Gastrocnemius medialis (tissue), 4 donors: ENCODE measurements at regions not wholly inside any gene's neighbourhood (a gene's known extent, or its start where the extent isn't known, plus 50 kb on each side); places are given as distances from the start of the nearest gene placed in this dataset.
"Not testable (repeated sequence)": the region's sequence is repeated elsewhere in the genome, so short reads cannot be mapped to it uniquely, and the experiment has no call there.

ENCODE experiments used
- ATAC-seq, 2 donors: fragments of 150-250 bp; one replicate each; pipeline ENCODE4 v1.9.1; 2016
- DNase-seq, 2 donors: peaks; one replicate each; pipeline ENCODE4 v3.0.0-alpha.2; 2019
- H3K27ac ChIP-seq, 4 donors: fragments of 200-600 bp; sonication (generic); 1 replicate in 1 of 4; 2 replicates in 3 of 4; pipeline ENCODE4 v1.5.1; 2016 to 2018; ENCODE audit warnings: mild to moderate bottlenecking in 2 of 4, moderate library complexity in 1 of 4
- H3K27me3 ChIP-seq, 3 donors: fragments of 200-600 bp; sonication (generic) in 2 of 3; 1 replicate in 1 of 3; 2 replicates in 2 of 3; pipeline versions ENCODE4 v1.5.1 to v1.6.0; 2016 to 2019; ENCODE audit warnings: mild to moderate bottlenecking in 1 of 3, moderate library complexity in 1 of 3
- H3K36me3 ChIP-seq, 2 donors: fragments of 200-600 bp; sonication (generic) in 1 of 2; one replicate each; pipeline ENCODE4 v1.5.1; 2017 to 2018
- H3K4me1 ChIP-seq, 2 donors: fragments of 200-600 bp; sonication (generic) in 1 of 2; one replicate each; pipeline ENCODE4 v1.5.1; 2016 to 2017; ENCODE audit warnings: mild to moderate bottlenecking in 2 of 2
- H3K4me3 ChIP-seq, 4 donors: fragments of 200-600 bp; sonication (generic) in 3 of 4; 1 replicate in 1 of 4; 2 replicates in 3 of 4; pipeline ENCODE4 v1.5.1; 2016 to 2019; ENCODE audit warnings: mild to moderate bottlenecking in 2 of 4
- H3K9me3 ChIP-seq, 3 donors: fragments of 200-600 bp; sonication (generic) in 2 of 3; 1 replicate in 1 of 3; 2 replicates in 2 of 3; pipeline ENCODE4 v1.5.1; 2016 to 2019
- POLR2A ChIP-seq, 2 donors: fragments of 450-650 bp; IDR thresholded peaks; one replicate each; pipeline ENCODE4 v1.6.1; 2017; ENCODE audit warnings: antibody characterized with exemption in 2 of 2, mild to moderate bottlenecking in 2 of 2, moderate library complexity in 2 of 2
- in situ Hi-C, 4 donors: fragments of 200-750 bp; cut with MboI; loops; one replicate each; pipeline versions ENCODE4 v1.15.0 to v1.8.0; 2017; ENCODE audit warnings: low sequenced_read_pairs in 4 of 4
- intact Hi-C: fragments of 100-400 bp; cut with DNase I; formaldehyde crosslinking; loops from one replicate; pipeline ENCODE4 v1.15.1; 2023; ENCODE audit warnings: low total_unique reads
- TF ChIP-seq, protein P1 (sequence below), 5 experiments: fragments of 450-650 bp in 3 of 5; fragments of 200-600 bp in 2 of 5; sonication (generic) in 2 of 5; IDR thresholded peaks in 4 of 5; conservative IDR thresholded peaks in 1 of 5; 1 replicate in 4 of 5; 2 replicates in 1 of 5; pipeline ENCODE4 v1.5.1; 2016 to 2019; ENCODE audit warnings: antibody characterized with exemption in 5 of 5, mild to moderate bottlenecking in 3 of 5, moderate library complexity in 3 of 5

DNA sequence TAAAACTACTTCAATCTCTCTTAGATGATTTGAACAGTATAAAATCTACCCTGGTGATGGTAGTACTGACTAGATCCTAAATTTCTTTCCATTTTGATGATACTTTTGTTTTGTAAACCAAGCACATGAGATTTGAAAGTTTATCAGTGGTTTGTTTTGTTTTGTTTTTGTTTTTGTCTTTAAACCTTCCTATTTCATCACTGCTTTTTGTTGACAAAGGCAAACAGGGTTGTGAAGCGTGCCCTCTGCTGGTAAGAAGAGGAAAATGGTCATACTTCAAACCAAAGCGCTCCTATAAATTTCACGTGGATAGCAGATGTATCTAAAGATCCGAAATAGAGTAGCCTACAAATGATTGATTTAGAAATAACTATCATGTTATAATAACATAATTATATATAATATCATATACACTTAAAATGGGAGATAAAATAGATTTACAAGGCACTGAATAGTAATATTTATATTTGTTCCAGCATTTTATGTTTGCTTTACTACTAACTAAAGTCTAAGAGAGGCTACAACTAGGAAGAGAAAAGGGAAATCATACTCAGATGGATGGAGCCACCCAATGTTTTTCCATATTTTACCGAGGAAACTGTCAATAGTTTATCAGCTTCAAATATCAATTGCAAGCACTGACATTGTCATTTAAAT is 254.0 kb upstream of the USP15 start:
- DNase-seq (no peak), ATAC-seq (no peak)
- Histone ChIP-seq H3K27me3 (no peaks in the 10 kb centered on the region), H3K4me1 (no peaks in the 10 kb centered on the region), H3K36me3 (no peaks in the 10 kb centered on the region), H3K9me3 (no peaks in the 10 kb centered on the region), H3K27ac (no peak overlapping the region), H3K4me3 (no peak overlapping the region)
- TF ChIP-seq POLR2A (IDR thresholded peaks at IDR 0.05) = no peak
- TF ChIP-seq, protein P1, sequence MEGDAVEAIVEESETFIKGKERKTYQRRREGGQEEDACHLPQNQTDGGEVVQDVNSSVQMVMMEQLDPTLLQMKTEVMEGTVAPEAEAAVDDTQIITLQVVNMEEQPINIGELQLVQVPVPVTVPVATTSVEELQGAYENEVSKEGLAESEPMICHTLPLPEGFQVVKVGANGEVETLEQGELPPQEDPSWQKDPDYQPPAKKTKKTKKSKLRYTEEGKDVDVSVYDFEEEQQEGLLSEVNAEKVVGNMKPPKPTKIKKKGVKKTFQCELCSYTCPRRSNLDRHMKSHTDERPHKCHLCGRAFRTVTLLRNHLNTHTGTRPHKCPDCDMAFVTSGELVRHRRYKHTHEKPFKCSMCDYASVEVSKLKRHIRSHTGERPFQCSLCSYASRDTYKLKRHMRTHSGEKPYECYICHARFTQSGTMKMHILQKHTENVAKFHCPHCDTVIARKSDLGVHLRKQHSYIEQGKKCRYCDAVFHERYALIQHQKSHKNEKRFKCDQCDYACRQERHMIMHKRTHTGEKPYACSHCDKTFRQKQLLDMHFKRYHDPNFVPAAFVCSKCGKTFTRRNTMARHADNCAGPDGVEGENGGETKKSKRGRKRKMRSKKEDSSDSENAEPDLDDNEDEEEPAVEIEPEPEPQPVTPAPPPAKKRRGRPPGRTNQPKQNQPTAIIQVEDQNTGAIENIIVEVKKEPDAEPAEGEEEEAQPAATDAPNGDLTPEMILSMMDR (IDR thresholded peaks at IDR 0.05 in 4 of 5, conservative IDR thresholded peaks at IDR 0.05 in 1 of 5) = peak in 3 of 5 experiments; percentile 16 to 45 (median 38)
- in situ Hi-C loops (no loop called here), intact Hi-C loops (no loop called here)

DNA sequence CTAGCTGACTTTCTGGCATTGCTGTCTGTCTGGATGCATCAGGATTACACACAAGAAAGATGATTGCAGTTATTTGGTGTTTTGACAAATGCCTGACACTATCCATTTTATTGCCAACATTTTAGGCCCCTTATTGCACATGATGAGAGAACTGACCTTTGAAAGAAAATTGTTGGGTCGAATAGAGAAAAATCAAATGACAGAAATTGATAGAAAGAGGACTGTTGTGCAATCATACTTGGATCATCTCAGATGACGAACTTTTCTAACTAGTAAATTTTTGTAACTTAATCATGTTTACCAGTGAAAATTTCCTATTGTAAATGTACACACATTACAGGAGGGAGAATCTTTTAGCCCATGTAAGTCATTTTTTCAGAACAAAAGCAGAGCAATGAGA is 251.5 kb upstream of the USP15 start:
- H3K9me3 ChIP-seq = no peaks in the 10 kb centered on the region
- ATAC-seq (no peak), DNase-seq (no peak)
- in situ Hi-C loops (no loop called here), intact Hi-C loops (no loop called here)
- no peaks in the 10 kb centered on the region for H3K4me1 ChIP-seq
- TF ChIP-seq, protein P1 (IDR thresholded peaks at IDR 0.05 in 4 of 5, conservative IDR thresholded peaks at IDR 0.05 in 1 of 5) = no peak
- no peak for TF ChIP-seq POLR2A (IDR thresholded peaks at IDR 0.05)
- H3K27ac ChIP-seq = no peak overlapping the region
- H3K36me3 ChIP-seq = no peaks in the 10 kb centered on the region
- no peaks in the 10 kb centered on the region for H3K27me3 ChIP-seq
- H3K4me3 ChIP-seq = no peak overlapping the region

DNA sequence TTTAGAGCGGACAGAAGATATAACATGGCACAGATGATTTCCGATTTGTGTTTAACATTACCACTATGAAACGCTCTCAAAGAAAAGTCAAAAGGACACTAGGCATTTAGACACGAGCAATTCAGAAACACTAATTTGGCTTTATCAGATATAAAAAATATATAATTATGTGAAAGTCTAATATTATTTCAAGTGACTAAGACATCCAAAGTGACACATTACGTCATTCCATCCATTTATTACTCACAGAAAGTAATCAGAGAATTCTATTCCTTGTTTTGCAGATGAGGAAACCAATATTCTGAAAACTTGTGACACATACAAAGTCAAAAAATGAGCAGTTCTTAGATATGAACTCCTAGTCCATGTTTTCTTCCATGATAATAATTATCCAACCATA is 250.8 kb upstream of the USP15 start:
- intact Hi-C loops = no loop called here
- TF ChIP-seq POLR2A (IDR thresholded peaks at IDR 0.05) = no peak
- TF ChIP-seq, protein P1 (IDR thresholded peaks at IDR 0.05 in 4 of 5, conservative IDR thresholded peaks at IDR 0.05 in 1 of 5) = no peak
- DNase-seq = no peak
- Histone ChIP-seq H3K36me3 (no peaks in the 10 kb centered on the region), H3K27ac (no peak overlapping the region), H3K4me3 (no peak overlapping the region), H3K9me3 (no peaks in the 10 kb centered on the region), H3K27me3 (no peaks in the 10 kb centered on the region), H3K4me1 (no peaks in the 10 kb centered on the region)
- ATAC-seq = no peak
- in situ Hi-C loops = no loop called here

DNA sequence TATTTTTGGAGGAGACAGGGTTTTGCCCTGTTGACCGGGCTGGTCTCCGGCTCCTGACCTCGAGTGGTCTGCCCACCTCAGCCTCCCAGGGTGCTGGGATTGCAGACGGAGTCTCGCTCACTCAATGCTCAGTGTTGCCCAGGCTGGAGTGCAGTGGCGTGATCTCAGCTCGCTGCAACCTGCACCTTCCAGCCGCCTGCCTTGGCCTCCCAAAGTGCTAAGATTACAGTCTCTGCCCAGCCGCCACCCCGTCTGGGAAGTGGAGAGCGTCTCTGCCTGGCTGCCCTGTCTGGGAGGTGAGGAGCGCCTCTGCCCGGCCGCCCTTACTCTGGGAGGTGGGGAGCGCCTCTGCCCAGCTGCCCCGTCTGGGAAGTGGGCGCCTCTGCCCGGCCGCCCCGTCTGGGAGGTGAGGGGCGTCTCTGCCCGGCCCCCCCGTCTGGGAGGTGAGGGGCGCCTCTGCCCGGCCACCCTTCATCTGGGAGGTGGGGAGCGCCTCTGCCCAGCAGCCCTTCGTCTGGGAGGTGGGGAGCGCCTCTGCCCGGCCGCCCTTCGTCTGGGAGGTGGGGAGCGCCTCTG is 249.8 kb upstream of the USP15 start:
- H3K9me3 ChIP-seq, H3K27ac ChIP-seq, H3K4me3 ChIP-seq, H3K4me1 ChIP-seq, ATAC-seq, intact Hi-C loops, H3K27me3 ChIP-seq, H3K36me3 ChIP-seq, DNase-seq, in situ Hi-C loops: not testable (repeated sequence)

DNA sequence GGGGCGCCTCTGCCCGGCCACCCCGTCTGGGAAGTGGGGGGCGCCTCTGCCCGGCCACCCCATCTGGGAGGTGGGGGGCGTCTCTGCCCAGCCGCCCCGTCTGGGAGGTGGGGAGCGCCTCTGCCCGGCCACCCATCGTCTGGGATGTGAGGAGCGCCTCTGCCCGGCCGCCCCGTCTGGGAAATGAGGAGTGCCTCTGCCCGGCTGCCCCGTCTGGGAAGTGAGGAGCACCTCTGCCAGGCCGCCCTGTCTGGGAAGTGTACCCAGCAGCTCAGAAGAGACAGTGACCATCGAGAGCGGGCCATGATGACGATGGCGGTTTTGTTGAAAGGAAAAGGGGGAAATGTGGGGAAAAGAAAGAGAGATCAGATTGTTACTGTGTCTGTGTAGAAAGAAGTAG is 249.2 kb upstream of the USP15 start:
- H3K36me3 ChIP-seq, DNase-seq, H3K27me3 ChIP-seq, H3K4me3 ChIP-seq, in situ Hi-C loops, H3K27ac ChIP-seq, H3K9me3 ChIP-seq, H3K4me1 ChIP-seq, intact Hi-C loops, ATAC-seq: not testable (repeated sequence)

DNA sequence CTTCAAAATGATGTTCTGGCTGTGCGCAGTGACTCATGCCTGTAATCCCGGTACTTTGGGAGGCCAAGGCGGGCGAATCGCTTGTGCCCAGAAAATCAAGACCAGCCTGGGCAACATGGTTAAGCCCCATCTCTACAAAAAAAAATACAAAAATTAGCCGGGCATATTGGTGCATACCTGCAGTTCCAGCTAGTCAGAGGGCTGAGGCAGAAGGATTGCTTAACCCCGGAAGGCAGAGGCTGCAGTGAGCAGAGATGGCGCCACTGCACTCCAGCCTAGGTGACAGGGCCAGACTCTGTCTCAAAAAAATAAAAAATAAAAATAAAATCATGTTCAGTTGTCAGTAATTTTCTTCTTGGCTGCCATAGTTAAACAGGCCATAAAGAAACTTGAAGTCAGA is 245.9 kb upstream of the USP15 start:
- H3K27me3 ChIP-seq = no peaks in the 10 kb centered on the region
- TF ChIP-seq, protein P1 (IDR thresholded peaks at IDR 0.05 in 4 of 5, conservative IDR thresholded peaks at IDR 0.05 in 1 of 5) = no peak
- no peak for TF ChIP-seq POLR2A (IDR thresholded peaks at IDR 0.05)
- no peaks in the 10 kb centered on the region for H3K9me3 ChIP-seq
- intact Hi-C loops = no loop called here
- H3K27ac ChIP-seq = no peak overlapping the region
- DNase-seq (no peak), ATAC-seq (no peak)
- H3K4me1 ChIP-seq = no peaks in the 10 kb centered on the region
- H3K4me3 ChIP-seq = no peak overlapping the region
- H3K36me3 ChIP-seq = no peaks in the 10 kb centered on the region
- in situ Hi-C loops = no loop called here
